ENCODE measurements at regions not wholly inside any gene's neighbourhood (a gene's known extent, or its start where the extent isn't known, plus 50 kb on each side); places are given as distances from the start of the nearest gene placed in this dataset.

DNA sequence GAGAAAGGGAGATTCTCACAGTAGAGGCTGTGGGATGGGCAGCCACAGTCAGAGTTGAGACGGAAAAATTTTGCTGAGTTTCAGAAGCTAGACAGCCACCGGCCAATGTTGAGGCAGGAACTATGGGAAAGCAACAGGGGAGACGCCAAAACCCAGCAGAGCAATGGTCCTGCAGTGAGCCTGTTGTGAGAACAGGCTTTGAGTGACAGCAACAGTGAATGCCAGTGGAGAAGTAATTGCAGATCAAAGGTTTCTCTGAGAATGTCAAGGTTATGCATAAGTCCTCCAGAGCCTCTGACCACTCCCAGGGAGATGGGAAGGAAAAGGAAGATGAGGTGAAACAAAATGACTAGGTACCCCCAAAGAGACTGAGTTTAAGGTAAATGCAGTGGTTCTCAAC lies 54.2 kb upstream of the DAAM1 start:
- no peaks in the 10 kb centered on the region for H4K20me1 ChIP-seq (ENCODE audit: control insufficient read depth, insufficient read depth)
- in situ Hi-C loops (cut with MboI) (no loop called here), intact Hi-C loops (cut with micrococcal nuclease; ENCODE audit: unreplicated experiment) (no loop called here)
- DNase-seq (ENCODE audit: low read depth, low spot score) (no peak), FAIRE-seq (no peak), ATAC-seq (no peak)
- no peaks in the 10 kb centered on the region for H3K36me3 ChIP-seq (ENCODE audit: control insufficient read depth in 2 of 2, insufficient read depth in 2 of 2, low read length in 1 of 2)
- H2AFZ ChIP-seq (ENCODE audit: control insufficient read depth, low read depth, low read length) = no peak overlapping the region
- no peak overlapping the region for H3K9ac ChIP-seq (ENCODE audit: control insufficient read depth, insufficient read depth, low read length)
- BruUV-seq (replicated peaks) = no TSS peak
- SMC1A ChIA-PET (ENCODE audit: uncharacterized antibody, unreplicated experiment) = interaction anchor here (0.6 to 3.1 kb wide), 12 partner anchors 10 to 1380 kb away, joined by 3 to 14 read pairs (median 3); partner anchors contain the start of gene DAAM1
- H3K4me3 ChIP-seq = no peak overlapping the region
- RAD21 ChIA-PET (ENCODE audit: unreplicated experiment) = interaction anchor here (1.4 to 1.6 kb wide), 3 partner anchors 10 to 180 kb away, joined by 4 to 7 read pairs (median 4); partner anchors contain the start of gene DAAM1
- no peak overlapping the region for H3K27ac ChIP-seq (ENCODE audit: control insufficient read depth, insufficient read depth)
- 48% methylated on average over 3 of the region's 3 CpGs for WGBS (ENCODE audit: insufficient coverage, insufficient replicate concordance, low lambda C conversion rate, missing lambda C conversion rate)
- H3K4me1 ChIP-seq (ENCODE audit: control insufficient read depth, insufficient read depth, low read length) = no peaks in the 10 kb centered on the region
- H3K27me3 ChIP-seq (replicated peaks in 1 of 2; ENCODE audit: control insufficient read depth in 2 of 2, insufficient read depth in 2 of 2, low read length in 1 of 2) = no peaks in the 10 kb centered on the region
- no peaks in the 10 kb centered on the region for H3K79me2 ChIP-seq (ENCODE audit: control insufficient read depth, insufficient read depth, low read length)
- CTCF ChIA-PET = interaction anchor here (0.6 to 2.4 kb wide), 5 partner anchors 8 to 329 kb away, joined by 3 to 10 read pairs (median 4); no protein-coding TSS in a partner anchor
- TF ChIP-seq IKZF1 (conservative IDR thresholded peaks at IDR 0.05) = no peak
- no peak for TF ChIP-seq RCOR1 (conservative IDR thresholded peaks at IDR 0.05; ENCODE audit: low read depth, low read length)
- TF ChIP-seq, protein P1, sequence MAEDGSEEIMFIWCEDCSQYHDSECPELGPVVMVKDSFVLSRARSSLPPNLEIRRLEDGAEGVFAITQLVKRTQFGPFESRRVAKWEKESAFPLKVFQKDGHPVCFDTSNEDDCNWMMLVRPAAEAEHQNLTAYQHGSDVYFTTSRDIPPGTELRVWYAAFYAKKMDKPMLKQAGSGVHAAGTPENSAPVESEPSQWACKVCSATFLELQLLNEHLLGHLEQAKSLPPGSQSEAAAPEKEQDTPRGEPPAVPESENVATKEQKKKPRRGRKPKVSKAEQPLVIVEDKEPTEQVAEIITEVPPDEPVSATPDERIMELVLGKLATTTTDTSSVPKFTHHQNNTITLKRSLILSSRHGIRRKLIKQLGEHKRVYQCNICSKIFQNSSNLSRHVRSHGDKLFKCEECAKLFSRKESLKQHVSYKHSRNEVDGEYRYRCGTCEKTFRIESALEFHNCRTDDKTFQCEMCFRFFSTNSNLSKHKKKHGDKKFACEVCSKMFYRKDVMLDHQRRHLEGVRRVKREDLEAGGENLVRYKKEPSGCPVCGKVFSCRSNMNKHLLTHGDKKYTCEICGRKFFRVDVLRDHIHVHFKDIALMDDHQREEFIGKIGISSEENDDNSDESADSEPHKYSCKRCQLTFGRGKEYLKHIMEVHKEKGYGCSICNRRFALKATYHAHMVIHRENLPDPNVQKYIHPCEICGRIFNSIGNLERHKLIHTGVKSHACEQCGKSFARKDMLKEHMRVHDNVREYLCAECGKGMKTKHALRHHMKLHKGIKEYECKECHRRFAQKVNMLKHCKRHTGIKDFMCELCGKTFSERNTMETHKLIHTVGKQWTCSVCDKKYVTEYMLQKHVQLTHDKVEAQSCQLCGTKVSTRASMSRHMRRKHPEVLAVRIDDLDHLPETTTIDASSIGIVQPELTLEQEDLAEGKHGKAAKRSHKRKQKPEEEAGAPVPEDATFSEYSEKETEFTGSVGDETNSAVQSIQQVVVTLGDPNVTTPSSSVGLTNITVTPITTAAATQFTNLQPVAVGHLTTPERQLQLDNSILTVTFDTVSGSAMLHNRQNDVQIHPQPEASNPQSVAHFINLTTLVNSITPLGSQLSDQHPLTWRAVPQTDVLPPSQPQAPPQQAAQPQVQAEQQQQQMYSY (CRISPR knock-in tag; IDR thresholded peaks at IDR 0.05) = no peak
- TF ChIP-seq, protein P2, sequence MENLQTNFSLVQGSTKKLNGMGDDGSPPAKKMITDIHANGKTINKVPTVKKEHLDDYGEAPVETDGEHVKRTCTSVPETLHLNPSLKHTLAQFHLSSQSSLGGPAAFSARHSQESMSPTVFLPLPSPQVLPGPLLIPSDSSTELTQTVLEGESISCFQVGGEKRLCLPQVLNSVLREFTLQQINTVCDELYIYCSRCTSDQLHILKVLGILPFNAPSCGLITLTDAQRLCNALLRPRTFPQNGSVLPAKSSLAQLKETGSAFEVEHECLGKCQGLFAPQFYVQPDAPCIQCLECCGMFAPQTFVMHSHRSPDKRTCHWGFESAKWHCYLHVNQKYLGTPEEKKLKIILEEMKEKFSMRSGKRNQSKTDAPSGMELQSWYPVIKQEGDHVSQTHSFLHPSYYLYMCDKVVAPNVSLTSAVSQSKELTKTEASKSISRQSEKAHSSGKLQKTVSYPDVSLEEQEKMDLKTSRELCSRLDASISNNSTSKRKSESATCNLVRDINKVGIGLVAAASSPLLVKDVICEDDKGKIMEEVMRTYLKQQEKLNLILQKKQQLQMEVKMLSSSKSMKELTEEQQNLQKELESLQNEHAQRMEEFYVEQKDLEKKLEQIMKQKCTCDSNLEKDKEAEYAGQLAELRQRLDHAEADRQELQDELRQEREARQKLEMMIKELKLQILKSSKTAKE (IDR thresholded peaks at IDR 0.05; ENCODE audit: low read depth, poor library complexity, severe bottlenecking) = no peak
- no peak for TF ChIP-seq ESRRA (IDR thresholded peaks at IDR 0.05; ENCODE audit: low read length)
- no peak for TF ChIP-seq SPI1 (IDR thresholded peaks at IDR 0.05; ENCODE audit: borderline replicate concordance, insufficient read depth, low read depth, low read length)
- TF ChIP-seq CEBPB (IDR thresholded peaks at IDR 0.05; ENCODE audit: borderline replicate concordance in 1 of 2, low read depth in 2 of 2, low read length in 2 of 2) = no peak
- TF ChIP-seq, protein P3, sequence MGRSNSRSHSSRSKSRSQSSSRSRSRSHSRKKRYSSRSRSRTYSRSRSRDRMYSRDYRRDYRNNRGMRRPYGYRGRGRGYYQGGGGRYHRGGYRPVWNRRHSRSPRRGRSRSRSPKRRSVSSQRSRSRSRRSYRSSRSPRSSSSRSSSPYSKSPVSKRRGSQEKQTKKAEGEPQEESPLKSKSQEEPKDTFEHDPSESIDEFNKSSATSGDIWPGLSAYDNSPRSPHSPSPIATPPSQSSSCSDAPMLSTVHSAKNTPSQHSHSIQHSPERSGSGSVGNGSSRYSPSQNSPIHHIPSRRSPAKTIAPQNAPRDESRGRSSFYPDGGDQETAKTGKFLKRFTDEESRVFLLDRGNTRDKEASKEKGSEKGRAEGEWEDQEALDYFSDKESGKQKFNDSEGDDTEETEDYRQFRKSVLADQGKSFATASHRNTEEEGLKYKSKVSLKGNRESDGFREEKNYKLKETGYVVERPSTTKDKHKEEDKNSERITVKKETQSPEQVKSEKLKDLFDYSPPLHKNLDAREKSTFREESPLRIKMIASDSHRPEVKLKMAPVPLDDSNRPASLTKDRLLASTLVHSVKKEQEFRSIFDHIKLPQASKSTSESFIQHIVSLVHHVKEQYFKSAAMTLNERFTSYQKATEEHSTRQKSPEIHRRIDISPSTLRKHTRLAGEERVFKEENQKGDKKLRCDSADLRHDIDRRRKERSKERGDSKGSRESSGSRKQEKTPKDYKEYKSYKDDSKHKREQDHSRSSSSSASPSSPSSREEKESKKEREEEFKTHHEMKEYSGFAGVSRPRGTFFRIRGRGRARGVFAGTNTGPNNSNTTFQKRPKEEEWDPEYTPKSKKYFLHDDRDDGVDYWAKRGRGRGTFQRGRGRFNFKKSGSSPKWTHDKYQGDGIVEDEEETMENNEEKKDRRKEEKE (IDR thresholded peaks at IDR 0.05) = no peak
- TF ChIP-seq, protein P4, sequence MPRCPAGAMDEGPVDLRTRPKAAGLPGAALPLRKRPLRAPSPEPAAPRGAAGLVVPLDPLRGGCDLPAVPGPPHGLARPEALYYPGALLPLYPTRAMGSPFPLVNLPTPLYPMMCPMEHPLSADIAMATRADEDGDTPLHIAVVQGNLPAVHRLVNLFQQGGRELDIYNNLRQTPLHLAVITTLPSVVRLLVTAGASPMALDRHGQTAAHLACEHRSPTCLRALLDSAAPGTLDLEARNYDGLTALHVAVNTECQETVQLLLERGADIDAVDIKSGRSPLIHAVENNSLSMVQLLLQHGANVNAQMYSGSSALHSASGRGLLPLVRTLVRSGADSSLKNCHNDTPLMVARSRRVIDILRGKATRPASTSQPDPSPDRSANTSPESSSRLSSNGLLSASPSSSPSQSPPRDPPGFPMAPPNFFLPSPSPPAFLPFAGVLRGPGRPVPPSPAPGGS (IDR thresholded peaks at IDR 0.05; ENCODE audit: borderline replicate concordance, insufficient read depth, low read depth, low read length, poor library complexity, severe bottlenecking) = no peak
- TF ChIP-seq NRF1 (conservative IDR thresholded peaks at IDR 0.05; ENCODE audit: low read depth, low read length) = no peak
- TF ChIP-seq ZBED1 (IDR thresholded peaks at IDR 0.05; ENCODE audit: borderline replicate concordance) = no peak
- TF ChIP-seq CBX3 (IDR thresholded peaks at IDR 0.05; ENCODE audit: borderline replicate concordance, low read depth) = no peak
- H3K9me3 ChIP-seq (replicated peaks; ENCODE audit: control insufficient read depth, insufficient read depth, low read length) = no peaks in the 10 kb centered on the region
- no peak overlapping the region for H3K4me2 ChIP-seq (ENCODE audit: control insufficient read depth, insufficient read depth)
- POLR2A ChIA-PET = no interaction called here

All from GM12878 (cell line).